ENCODE measurements at regions not wholly inside any gene's neighbourhood (a gene's known extent, or its start where the extent isn't known, plus 50 kb on each side); places are given as distances from the start of the nearest gene placed in this dataset.
A peak's percentile ranks its signal among the peaks of the same experiment; 100 is the strongest.
"Not testable (repeated sequence)": the region's sequence is repeated elsewhere in the genome, so short reads cannot be mapped to it uniquely, and the experiment has no call there.

GRCh38 chr6:121694801-121695251, 259.4 kb downstream of the GJA1 start:
- Histone ChIP-seq H3K27ac (no peak overlapping the region), H2AFZ (ENCODE audit: low read depth) (no peak overlapping the region), H4K20me1 (ENCODE audit: insufficient read depth) (no peaks in the 10 kb centered on the region), H3K36me3 (ENCODE audit: insufficient read depth) (no peaks in the 10 kb centered on the region), H3K27me3 (ENCODE audit: insufficient read depth, low read depth) (no peaks in the 10 kb centered on the region), H3K4me2 (no peak overlapping the region), H3K4me1 (ENCODE audit: low read depth, poor library complexity, severe bottlenecking) (peaks cover 36% of the 10 kb centered on the region), H3K4me3 (IDR thresholded peaks at IDR 0.05; ENCODE audit: insufficient read depth, low read depth, low read length) (no peak overlapping the region), H3K9ac (no peak overlapping the region), H3K79me2 (ENCODE audit: insufficient read depth, low read depth) (no peaks in the 10 kb centered on the region)
- no peak for TF ChIP-seq CTCF (conservative IDR thresholded peaks at IDR 0.05; ENCODE audit: low read depth, low read length)

GRCh38 chr6:121695329-121695728, 259.9 kb downstream of the GJA1 start:
- Histone ChIP-seq H3K36me3 (ENCODE audit: insufficient read depth) (no peaks in the 10 kb centered on the region), H3K9ac (no peak overlapping the region), H2AFZ (ENCODE audit: low read depth) (no peak overlapping the region), H4K20me1 (ENCODE audit: insufficient read depth) (no peaks in the 10 kb centered on the region), H3K4me3 (IDR thresholded peaks at IDR 0.05; ENCODE audit: insufficient read depth, low read depth, low read length) (no peak overlapping the region), H3K27ac (no peak overlapping the region), H3K4me1 (ENCODE audit: low read depth, poor library complexity, severe bottlenecking) (peaks cover 31% of the 10 kb centered on the region), H3K79me2 (ENCODE audit: insufficient read depth, low read depth) (no peaks in the 10 kb centered on the region), H3K4me2 (no peak overlapping the region), H3K27me3 (ENCODE audit: insufficient read depth, low read depth) (no peaks in the 10 kb centered on the region)
- no peak for TF ChIP-seq CTCF (conservative IDR thresholded peaks at IDR 0.05; ENCODE audit: low read depth, low read length)

GRCh38 chr6:121697921-121698320, 262.5 kb downstream of the GJA1 start:
- Histone ChIP-seq H2AFZ (ENCODE audit: low read depth) (no peak overlapping the region), H3K79me2 (ENCODE audit: insufficient read depth, low read depth) (no peaks in the 10 kb centered on the region), H3K4me1 (ENCODE audit: low read depth, poor library complexity, severe bottlenecking) (peaks cover 42% of the 10 kb centered on the region), H4K20me1 (ENCODE audit: insufficient read depth) (no peaks in the 10 kb centered on the region), H3K27ac (no peak overlapping the region), H3K36me3 (ENCODE audit: insufficient read depth) (no peaks in the 10 kb centered on the region), H3K27me3 (ENCODE audit: insufficient read depth, low read depth) (no peaks in the 10 kb centered on the region), H3K4me3 (IDR thresholded peaks at IDR 0.05; ENCODE audit: insufficient read depth, low read depth, low read length) (no peak overlapping the region), H3K4me2 (no peak overlapping the region), H3K9ac (no peak overlapping the region)
- TF ChIP-seq CTCF (conservative IDR thresholded peaks at IDR 0.05; ENCODE audit: low read depth, low read length) = no peak

GRCh38 chr6:121698617-121699016, 263.2 kb downstream of the GJA1 start:
- no peaks in the 10 kb centered on the region for H4K20me1 ChIP-seq (ENCODE audit: insufficient read depth)
- H3K9ac ChIP-seq = no peak overlapping the region
- H3K4me2 ChIP-seq = peak overlapping the region; percentile 34; the same call in 1 of the 2 replicates
- no peaks in the 10 kb centered on the region for H3K27me3 ChIP-seq (ENCODE audit: insufficient read depth, low read depth)
- H3K4me1 ChIP-seq (ENCODE audit: low read depth, poor library complexity, severe bottlenecking) = peaks cover 43% of the 10 kb centered on the region
- no peak overlapping the region for H3K4me3 ChIP-seq (IDR thresholded peaks at IDR 0.05; ENCODE audit: insufficient read depth, low read depth, low read length)
- H3K27ac ChIP-seq = no peak overlapping the region
- H3K36me3 ChIP-seq (ENCODE audit: insufficient read depth) = no peaks in the 10 kb centered on the region
- H3K79me2 ChIP-seq (ENCODE audit: insufficient read depth, low read depth) = no peaks in the 10 kb centered on the region
- no peak overlapping the region for H2AFZ ChIP-seq (ENCODE audit: low read depth)
- TF ChIP-seq CTCF (conservative IDR thresholded peaks at IDR 0.05; ENCODE audit: low read depth, low read length) = no peak

- H3K4me3 ChIP-seq (IDR thresholded peaks at IDR 0.05; ENCODE audit: insufficient read depth, low read depth, low read length); H3K4me2 ChIP-seq; H3K79me2 ChIP-seq (ENCODE audit: insufficient read depth, low read depth); H3K9ac ChIP-seq; H3K27me3 ChIP-seq (ENCODE audit: insufficient read depth, low read depth); H2AFZ ChIP-seq (ENCODE audit: low read depth); H3K36me3 ChIP-seq (ENCODE audit: insufficient read depth); H3K27ac ChIP-seq; H4K20me1 ChIP-seq (ENCODE audit: insufficient read depth): not testable (repeated sequence)
- peaks cover 56% of the 10 kb centered on the region for H3K4me1 ChIP-seq (ENCODE audit: low read depth, poor library complexity, severe bottlenecking)
These were observed 267.7 kb downstream of the GJA1 start for GRCh38 chr6:121703129-121703528.
